ENCODE measurements at regions not wholly inside any gene's neighbourhood (a gene's known extent, or its start where the extent isn't known, plus 50 kb on each side); places are given as distances from the start of the nearest gene placed in this dataset.

- Histone ChIP-seq H3K9me3 (ENCODE audit: low read depth, low read length, poor library complexity, severe bottlenecking) (no peaks in the 10 kb centered on the region), H3K36me3 (ENCODE audit: insufficient read depth, low read length, poor library complexity, severe bottlenecking) (no peaks in the 10 kb centered on the region), H3K27ac (ENCODE audit: low read depth, low read length, poor library complexity, severe bottlenecking) (no peak overlapping the region), H3K27me3 (replicated peaks; ENCODE audit: insufficient read depth, low read depth, low read length, poor library complexity) (no peaks in the 10 kb centered on the region), H3K4me3 (ENCODE audit: low read depth, low read length, poor library complexity, severe bottlenecking) (no peak overlapping the region), H3K4me1 (ENCODE audit: insufficient read depth, low read length, poor library complexity, severe bottlenecking) (peaks cover 15% of the 10 kb centered on the region)
- POLR2A ChIA-PET (ENCODE audit: low non-redundant PET), result no interaction called here
- no TSS peak for BruUV-seq (replicated peaks)
- DNase-seq (ENCODE audit: low spot score), result no peak
- TF ChIP-seq EZH2 (IDR thresholded peaks at IDR 0.05; ENCODE audit: borderline replicate concordance, low read depth, low read length, poor library complexity, severe bottlenecking) (no peak), CTCF (conservative IDR thresholded peaks at IDR 0.05; ENCODE audit: low read depth, low read length) (no peak)
- intact Hi-C loops (cut with micrococcal nuclease; ENCODE audit: unreplicated experiment), result no loop called here
- CTCF ChIA-PET, result no interaction called here
Measured at GRCh38 chr2:18154259-18154658, 275.8 kb downstream of the KCNS3 start.

GRCh38 chr2:18153741-18154140 is 275.3 kb downstream of the KCNS3 start:
- Histone ChIP-seq H3K27ac (ENCODE audit: low read depth, low read length, poor library complexity, severe bottlenecking) (no peak overlapping the region), H3K36me3 (ENCODE audit: insufficient read depth, low read length, poor library complexity, severe bottlenecking) (no peaks in the 10 kb centered on the region), H3K4me1 (ENCODE audit: insufficient read depth, low read length, poor library complexity, severe bottlenecking) (peaks cover 12% of the 10 kb centered on the region), H3K27me3 (replicated peaks; ENCODE audit: insufficient read depth, low read depth, low read length, poor library complexity) (no peaks in the 10 kb centered on the region), H3K9me3 (ENCODE audit: low read depth, low read length, poor library complexity, severe bottlenecking) (no peaks in the 10 kb centered on the region), H3K4me3 (ENCODE audit: low read depth, low read length, poor library complexity, severe bottlenecking) (no peak overlapping the region)
- CTCF ChIA-PET, result no interaction called here
- intact Hi-C loops (cut with micrococcal nuclease; ENCODE audit: unreplicated experiment), result no loop called here
- TF ChIP-seq CTCF (conservative IDR thresholded peaks at IDR 0.05; ENCODE audit: low read depth, low read length), result no peak
- TF ChIP-seq EZH2 (IDR thresholded peaks at IDR 0.05; ENCODE audit: borderline replicate concordance, low read depth, low read length, poor library complexity, severe bottlenecking), result no peak
- DNase-seq (ENCODE audit: low spot score), result no peak
- POLR2A ChIA-PET (ENCODE audit: low non-redundant PET), result no interaction called here
- no TSS peak for BruUV-seq (replicated peaks)

GRCh38 chr2:18151237-18151636 is 272.8 kb downstream of the KCNS3 start:
- Histone ChIP-seq H3K27ac (ENCODE audit: low read depth, low read length, poor library complexity, severe bottlenecking) (no peak overlapping the region), H3K4me3 (ENCODE audit: low read depth, low read length, poor library complexity, severe bottlenecking) (no peak overlapping the region), H3K36me3 (ENCODE audit: insufficient read depth, low read length, poor library complexity, severe bottlenecking) (no peaks in the 10 kb centered on the region), H3K27me3 (replicated peaks; ENCODE audit: insufficient read depth, low read depth, low read length, poor library complexity) (no peaks in the 10 kb centered on the region), H3K9me3 (ENCODE audit: low read depth, low read length, poor library complexity, severe bottlenecking) (no peaks in the 10 kb centered on the region), H3K4me1 (ENCODE audit: insufficient read depth, low read length, poor library complexity, severe bottlenecking) (peaks cover 6% of the 10 kb centered on the region)
- no peak for DNase-seq (ENCODE audit: low spot score)
- intact Hi-C loops (cut with micrococcal nuclease; ENCODE audit: unreplicated experiment), result no loop called here
- BruUV-seq (replicated peaks), result no TSS peak
- ChIA-PET CTCF (no interaction called here), POLR2A (ENCODE audit: low non-redundant PET) (no interaction called here)
- no peak for TF ChIP-seq CTCF (conservative IDR thresholded peaks at IDR 0.05; ENCODE audit: low read depth, low read length)
- no peak for TF ChIP-seq EZH2 (IDR thresholded peaks at IDR 0.05; ENCODE audit: borderline replicate concordance, low read depth, low read length, poor library complexity, severe bottlenecking)

Data from A673 (cell line).